ENCODE measurements at regions not wholly inside any gene's neighbourhood (a gene's known extent, or its start where the extent isn't known, plus 50 kb on each side); places are given as distances from the start of the nearest gene placed in this dataset.

GRCh38 chr22:49037701-49038245 lies 789.9 kb downstream of the BRD1 start:
- no peak for TF ChIP-seq CTCF (IDR thresholded peaks at IDR 0.05; ENCODE audit: insufficient read depth, low read length, poor library complexity, severe bottlenecking)
- TF ChIP-seq EZH2phosphoT487 (conservative IDR thresholded peaks at IDR 0.05; ENCODE audit: low read length), result no peak
